ENCODE measurements at regions not wholly inside any gene's neighbourhood (a gene's known extent, or its start where the extent isn't known, plus 50 kb on each side); places are given as distances from the start of the nearest gene placed in this dataset.

- TF ChIP-seq CTCF (IDR thresholded peaks at IDR 0.05): no peak
- TF ChIP-seq POLR2A (IDR thresholded peaks at IDR 0.05): no peak
Observed at GRCh38 chr21:35436899-35437298, 387.8 kb upstream of the RUNX1 start.

All from heart left ventricle (tissue), 13 donors.